Peyer's patch (tissue), 4 donors: ENCODE measurements at regions not wholly inside any gene's neighbourhood (a gene's known extent, or its start where the extent isn't known, plus 50 kb on each side); places are given as distances from the start of the nearest gene placed in this dataset.

Experiments
- CTCF ChIP-seq, 6 experiments: fragments of 450-650 bp in 4 of 6; fragments of 200-600 bp in 2 of 6; sonication (generic) in 1 of 6; IDR thresholded peaks; one replicate each; pipeline ENCODE4 v1.5.1; 2017 to 2019; ENCODE audit warnings: antibody characterized with exemption in 6 of 6, mild to moderate bottlenecking in 3 of 6, moderate library complexity in 1 of 6
- POLR2A ChIP-seq, 2 donors: fragments of 450-650 bp; IDR thresholded peaks; one replicate each; pipeline ENCODE4 v1.5.1; 2017; ENCODE audit warnings: antibody characterized with exemption in 2 of 2, mild to moderate bottlenecking in 2 of 2, moderate library complexity in 2 of 2

GRCh38 chr13:81487151-81487550 lies 1146.2 kb upstream of the SPRY2 start:
- no peak for TF ChIP-seq CTCF (IDR thresholded peaks at IDR 0.05)
- no peak for TF ChIP-seq POLR2A (IDR thresholded peaks at IDR 0.05)
